ENCODE measurements at regions not wholly inside any gene's neighbourhood (a gene's known extent, or its start where the extent isn't known, plus 50 kb on each side); places are given as distances from the start of the nearest gene placed in this dataset.

DNA sequence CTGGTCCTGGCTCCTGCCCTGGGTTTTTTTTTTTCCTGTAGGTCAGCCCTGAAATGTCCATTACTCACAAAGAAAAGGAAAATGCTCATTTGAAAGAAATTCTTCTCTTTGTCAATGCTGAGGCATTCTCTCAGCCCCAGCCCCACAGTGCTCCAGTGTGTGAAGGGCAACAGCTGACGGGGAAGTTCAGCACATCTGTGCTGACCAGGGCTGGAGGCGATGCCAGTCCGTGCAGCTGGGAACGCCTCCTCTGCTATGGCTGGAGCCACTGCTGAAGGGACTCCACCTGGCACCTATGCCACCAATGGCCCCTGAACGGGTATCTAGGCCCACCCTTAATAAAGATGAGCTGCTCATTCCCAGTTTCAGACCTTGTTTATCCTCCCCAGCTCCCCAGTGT is 71.9 kb upstream of the SLCO4A1 start:
- no peak for DNase-seq
- intact Hi-C loops (cut with micrococcal nuclease), result no loop called here
- no peaks in the 10 kb centered on the region for H3K36me3 Mint-ChIP-seq (ENCODE audit: low read depth)
- H3K27ac Mint-ChIP-seq, result no peak overlapping the region
- TF ChIP-seq, protein P1, sequence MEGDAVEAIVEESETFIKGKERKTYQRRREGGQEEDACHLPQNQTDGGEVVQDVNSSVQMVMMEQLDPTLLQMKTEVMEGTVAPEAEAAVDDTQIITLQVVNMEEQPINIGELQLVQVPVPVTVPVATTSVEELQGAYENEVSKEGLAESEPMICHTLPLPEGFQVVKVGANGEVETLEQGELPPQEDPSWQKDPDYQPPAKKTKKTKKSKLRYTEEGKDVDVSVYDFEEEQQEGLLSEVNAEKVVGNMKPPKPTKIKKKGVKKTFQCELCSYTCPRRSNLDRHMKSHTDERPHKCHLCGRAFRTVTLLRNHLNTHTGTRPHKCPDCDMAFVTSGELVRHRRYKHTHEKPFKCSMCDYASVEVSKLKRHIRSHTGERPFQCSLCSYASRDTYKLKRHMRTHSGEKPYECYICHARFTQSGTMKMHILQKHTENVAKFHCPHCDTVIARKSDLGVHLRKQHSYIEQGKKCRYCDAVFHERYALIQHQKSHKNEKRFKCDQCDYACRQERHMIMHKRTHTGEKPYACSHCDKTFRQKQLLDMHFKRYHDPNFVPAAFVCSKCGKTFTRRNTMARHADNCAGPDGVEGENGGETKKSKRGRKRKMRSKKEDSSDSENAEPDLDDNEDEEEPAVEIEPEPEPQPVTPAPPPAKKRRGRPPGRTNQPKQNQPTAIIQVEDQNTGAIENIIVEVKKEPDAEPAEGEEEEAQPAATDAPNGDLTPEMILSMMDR (IDR thresholded peaks at IDR 0.05), result no peak
- no peaks in the 10 kb centered on the region for H3K9me3 Mint-ChIP-seq
- H3K27me3 Mint-ChIP-seq, result peaks cover 10% of the 10 kb centered on the region
- POLR2A ChIA-PET, result no interaction called here
- CTCF ChIA-PET, result interaction anchor here (2.1 kb wide), 1 partner anchor 46 kb away, joined by 6 read pairs; no protein-coding TSS in a partner anchor
- H3K4me1 Mint-ChIP-seq (ENCODE audit: low read depth), result peaks cover 5% of the 10 kb centered on the region
- ATAC-seq, result no peak
- no peak overlapping the region for H3K4me3 Mint-ChIP-seq

DNA sequence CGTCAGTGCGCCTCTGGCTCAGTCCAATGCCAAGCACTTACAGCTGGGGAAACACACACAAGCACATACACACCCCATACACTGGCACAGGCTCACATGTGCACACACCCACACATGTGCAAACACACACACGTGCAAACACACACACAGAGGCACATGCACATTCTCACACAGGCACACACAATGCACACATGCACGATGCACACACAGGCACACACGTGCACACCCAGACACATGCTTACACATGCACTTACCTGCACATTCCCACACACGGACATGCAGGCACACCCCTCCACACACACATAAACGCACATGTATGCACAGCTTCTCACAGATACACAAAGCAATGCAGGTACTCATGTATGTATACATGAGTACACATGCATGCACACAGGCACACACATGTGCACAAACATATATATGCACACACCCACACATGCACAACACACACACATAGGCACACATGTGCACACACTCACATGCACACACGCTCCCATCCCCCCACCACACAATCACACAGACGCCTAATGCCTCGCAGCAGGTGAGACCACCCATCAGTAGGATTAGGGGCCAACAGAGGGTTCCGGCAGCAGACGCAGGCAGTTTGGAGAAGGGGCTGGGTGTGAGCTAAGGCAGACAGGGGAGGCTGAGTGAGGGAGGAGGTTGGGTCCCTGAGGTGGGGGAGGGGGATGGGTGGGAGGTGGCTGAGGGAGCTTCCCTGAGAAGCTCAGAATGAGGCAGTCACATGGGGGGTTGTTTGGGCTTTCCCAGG is 71.2 kb upstream of the SLCO4A1 start:
- no peaks in the 10 kb centered on the region for H3K36me3 Mint-ChIP-seq (ENCODE audit: low read depth)
- ATAC-seq (peak; percentile 21), DNase-seq (no peak)
- H3K4me1 Mint-ChIP-seq (ENCODE audit: low read depth), result peaks cover 5% of the 10 kb centered on the region
- no peaks in the 10 kb centered on the region for H3K9me3 Mint-ChIP-seq
- TF ChIP-seq, protein P1 (IDR thresholded peaks at IDR 0.05), result no peak
- ChIA-PET CTCF (interaction anchor here (2.1 kb wide), 1 partner anchor 46 kb away, joined by 6 read pairs; no protein-coding TSS in a partner anchor), POLR2A (no interaction called here)
- H3K27me3 Mint-ChIP-seq, result peaks cover 10% of the 10 kb centered on the region
- intact Hi-C loops (cut with micrococcal nuclease), result no loop called here
- H3K4me3 Mint-ChIP-seq, result no peak overlapping the region
- no peak overlapping the region for H3K27ac Mint-ChIP-seq

DNA sequence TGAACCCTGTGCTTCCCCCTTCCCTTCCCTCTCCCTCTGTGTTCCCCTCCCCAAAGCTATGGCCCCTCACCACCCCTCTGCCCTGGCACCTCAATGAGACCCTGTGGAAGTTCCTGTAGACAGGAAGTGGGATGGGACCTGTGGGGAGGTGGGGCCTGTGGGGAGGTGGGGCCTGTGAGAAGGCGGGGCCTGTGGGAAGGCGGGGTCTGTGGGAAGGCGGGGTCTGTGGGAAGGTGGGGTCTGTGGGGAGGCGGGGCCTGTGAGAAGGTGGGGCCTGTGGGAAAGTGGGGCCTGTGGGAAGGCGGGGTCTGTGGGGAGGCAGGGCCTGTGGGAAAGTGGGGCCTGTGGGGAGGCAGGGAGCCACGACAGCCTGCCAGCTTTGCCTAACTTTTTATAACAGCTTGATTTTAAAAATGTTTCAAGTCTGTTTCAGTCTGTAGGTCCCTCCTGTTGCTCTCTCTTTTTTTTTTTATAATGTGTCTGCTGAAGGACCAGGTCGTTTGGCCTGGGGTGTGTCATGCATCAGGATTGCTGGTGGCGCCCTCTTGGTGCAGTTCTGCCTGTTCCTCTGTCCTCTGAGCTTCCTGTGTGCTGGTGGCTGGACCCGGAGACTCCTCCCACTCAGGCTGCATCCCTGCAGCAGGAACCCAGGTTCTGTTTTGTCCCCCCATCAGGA is 70.5 kb upstream of the SLCO4A1 start:
- peak; percentile 87 for ATAC-seq
- H3K9me3 Mint-ChIP-seq, result no peaks in the 10 kb centered on the region
- peaks cover 12% of the 10 kb centered on the region for H3K27me3 Mint-ChIP-seq
- peak; percentile 59 for DNase-seq
- peaks cover 5% of the 10 kb centered on the region for H3K4me1 Mint-ChIP-seq (ENCODE audit: low read depth)
- no peak overlapping the region for H3K27ac Mint-ChIP-seq
- no peaks in the 10 kb centered on the region for H3K36me3 Mint-ChIP-seq (ENCODE audit: low read depth)
- H3K4me3 Mint-ChIP-seq, result no peak overlapping the region
- ChIA-PET CTCF (interaction anchor here (2.1 kb wide), 1 partner anchor 45 kb away, joined by 6 read pairs; no protein-coding TSS in a partner anchor), POLR2A (no interaction called here)
- TF ChIP-seq, protein P1 (IDR thresholded peaks at IDR 0.05), result peak; percentile 22
- intact Hi-C loops (cut with micrococcal nuclease), result no loop called here

DNA sequence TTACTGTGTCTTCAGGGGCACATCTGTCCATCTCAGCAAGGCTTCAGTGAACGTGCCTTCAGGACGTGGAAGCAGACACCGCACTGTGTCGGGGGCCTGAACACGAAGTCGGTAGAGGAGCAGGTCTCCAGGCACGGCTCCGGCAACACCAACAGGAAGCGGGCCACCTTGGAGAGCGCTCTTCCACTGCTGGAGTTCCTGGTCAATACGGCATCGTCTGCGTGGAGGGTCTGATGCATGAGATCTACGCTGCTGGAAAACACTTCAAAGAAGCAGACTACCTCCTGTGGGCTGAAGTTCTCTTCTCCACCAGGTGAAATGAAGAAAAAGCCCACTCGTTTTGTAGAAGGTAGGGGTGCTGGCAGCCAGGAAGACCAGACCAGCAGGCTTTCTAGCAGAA is 69.3 kb upstream of the SLCO4A1 start:
- Mint-ChIP-seq H3K36me3 (ENCODE audit: low read depth) (no peaks in the 10 kb centered on the region), H3K9me3 (no peaks in the 10 kb centered on the region), H3K27ac (no peak overlapping the region), H3K4me3 (no peak overlapping the region), H3K27me3 (peaks cover 17% of the 10 kb centered on the region), H3K4me1 (ENCODE audit: low read depth) (peaks cover 5% of the 10 kb centered on the region)
- CTCF ChIA-PET, result no interaction called here
- TF ChIP-seq, protein P1 (IDR thresholded peaks at IDR 0.05), result no peak
- POLR2A ChIA-PET, result no interaction called here
- DNase-seq (no peak), ATAC-seq (no peak)
- intact Hi-C loops (cut with micrococcal nuclease), result no loop called here

DNA sequence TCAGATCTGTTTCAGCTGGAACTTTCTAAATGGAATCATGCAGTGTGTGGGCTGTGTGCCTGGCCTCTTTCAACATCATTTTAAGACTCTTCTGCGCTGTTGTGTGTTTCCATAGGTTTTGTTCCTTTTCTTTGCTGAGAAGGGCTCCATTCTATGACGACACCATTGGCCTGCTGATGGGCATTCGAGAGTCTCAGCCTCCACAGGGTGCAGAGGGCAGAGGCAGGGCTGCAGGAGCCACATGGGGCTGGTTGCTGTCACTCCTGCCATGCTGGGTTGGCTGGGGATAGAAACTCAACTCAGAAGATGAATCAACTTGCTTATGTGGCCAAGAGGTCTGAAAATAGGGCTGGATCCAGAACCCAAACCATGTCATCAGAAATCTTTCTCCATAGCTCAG is 68.5 kb upstream of the SLCO4A1 start:
- ATAC-seq (no peak), DNase-seq (no peak)
- Mint-ChIP-seq H3K9me3 (no peaks in the 10 kb centered on the region), H3K27ac (no peak overlapping the region), H3K27me3 (peaks cover 25% of the 10 kb centered on the region), H3K36me3 (ENCODE audit: low read depth) (no peaks in the 10 kb centered on the region), H3K4me1 (ENCODE audit: low read depth) (peaks cover 5% of the 10 kb centered on the region), H3K4me3 (no peak overlapping the region)
- TF ChIP-seq, protein P1 (IDR thresholded peaks at IDR 0.05), result no peak
- intact Hi-C loops (cut with micrococcal nuclease), result no loop called here
- ChIA-PET CTCF (no interaction called here), POLR2A (no interaction called here)

Data from activated CD8-positive, alpha-beta T cell treated with anti-CD3 and anti-CD28 coated beads for 36 hours (primary cell).